ENCODE measurements at regions not wholly inside any gene's neighbourhood (a gene's known extent, or its start where the extent isn't known, plus 50 kb on each side); places are given as distances from the start of the nearest gene placed in this dataset.

DNA sequence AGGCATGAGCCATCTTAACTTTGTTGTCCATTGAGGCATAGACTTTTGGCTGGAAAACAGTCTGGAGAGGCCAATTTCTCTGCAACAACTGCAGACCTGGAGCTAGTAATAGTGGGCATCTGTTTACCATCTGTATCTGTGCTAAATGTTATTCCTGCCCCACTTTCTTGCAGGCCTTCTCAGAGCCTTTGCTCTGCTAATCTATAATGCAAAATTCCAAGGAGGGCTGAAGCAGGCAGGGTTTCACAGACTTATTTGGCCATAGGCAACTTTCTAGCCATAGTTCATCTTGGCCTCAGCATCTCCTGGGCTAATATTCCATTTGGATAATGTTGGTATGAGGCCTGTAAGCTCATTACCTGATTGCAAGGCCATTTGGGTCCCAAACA, 124.5 kb upstream of the CSF3R start:
- no peak overlapping the region for H3K56ac ChIP-seq (replicated peaks; ENCODE audit: insufficient read length, low read depth, low read length)
- DNase-seq (ENCODE audit: low read depth in 1 of 2, low spot score in 2 of 2), result no peak
- no peak overlapping the region for H4K8ac ChIP-seq (ENCODE audit: extremely low read depth, insufficient read depth, low read length)
- H4K20me1 ChIP-seq (replicated peaks in 1 of 2; ENCODE audit: control insufficient read depth in 1 of 2, insufficient read depth in 2 of 2, low read length in 2 of 2), result no peaks in the 10 kb centered on the region
- no peak overlapping the region for H3K27ac ChIP-seq (ENCODE audit: low read depth, low read length)
- H3K23ac ChIP-seq (ENCODE audit: insufficient read length), result no peak overlapping the region
- CTCF ChIA-PET (ENCODE audit: partially characterized antibody), result interaction anchor here (1.2 to 25.9 kb wide), 12 partner anchors 11 to 422 kb away, joined by 3 to 303 read pairs (median 14); no protein-coding TSS in a partner anchor
- no peak overlapping the region for H2BK12ac ChIP-seq (ENCODE audit: low read depth, low read length)
- no peak overlapping the region for H4K91ac ChIP-seq (replicated peaks; ENCODE audit: insufficient read length, low read length)
- H3K27me3 ChIP-seq (replicated peaks in 1 of 4; ENCODE audit: control insufficient read depth in 3 of 4, extremely low read depth in 1 of 4, insufficient read depth in 3 of 4, low read length in 3 of 4), result peaks cover 0 to 2% (median 0%) of the 10 kb centered on the region in 4 experiments; a peak in 1 of 7 replicates
- H3K4me1 ChIP-seq (replicated peaks in 1 of 4; ENCODE audit: control insufficient read depth in 3 of 4, insufficient read depth in 4 of 4, low read length in 3 of 4), result no peaks in the 10 kb centered on the region; a peak in 1 of 7 replicates
- no peak overlapping the region for H2AK5ac ChIP-seq (ENCODE audit: low read depth, low read length)
- H3K18ac ChIP-seq (ENCODE audit: extremely low read depth, low read length), result no peak overlapping the region
- H2BK15ac ChIP-seq (ENCODE audit: low read length), result no peak overlapping the region
- no peak overlapping the region for H3K4me2 ChIP-seq (ENCODE audit: insufficient read depth in 1 of 2, low read depth in 2 of 2, low read length in 2 of 2)
- H2BK20ac ChIP-seq (ENCODE audit: low read length), result no peak overlapping the region
- no peak overlapping the region for H3K9ac ChIP-seq (replicated peaks in 1 of 4; ENCODE audit: extremely low read depth in 1 of 4, low read depth in 3 of 4, low read length in 3 of 4)
- H2AFZ ChIP-seq (ENCODE audit: low read length), result no peak overlapping the region
- no peaks in the 10 kb centered on the region for H3K79me1 ChIP-seq (ENCODE audit: low read depth, low read length)
- no peak for TF ChIP-seq TBP (IDR thresholded peaks at IDR 0.05; ENCODE audit: low read depth, low read length)
- no peak for TF ChIP-seq HDAC2 (IDR thresholded peaks at IDR 0.05; ENCODE audit: borderline replicate concordance in 1 of 2, low read depth in 2 of 2, low read length in 2 of 2)
- no peak for TF ChIP-seq NRF1 (IDR thresholded peaks at IDR 0.05; ENCODE audit: low read depth, low read length)
- TF ChIP-seq CBX5 (IDR thresholded peaks at IDR 0.05; ENCODE audit: low read depth, low read length), result no peak
- no peak for TF ChIP-seq POLR2AphosphoS5 (IDR thresholded peaks at IDR 0.05; ENCODE audit: low read depth, low read length)
- no peak overlapping the region for H4K5ac ChIP-seq (ENCODE audit: insufficient read length, low read depth, low read length)
- no peak overlapping the region for H3K14ac ChIP-seq (ENCODE audit: insufficient read length)
- no peaks in the 10 kb centered on the region for H3K9me3 ChIP-seq (ENCODE audit: insufficient read depth in 2 of 2, low read depth in 1 of 2, low read length in 1 of 2)
- H3K36me3 ChIP-seq (ENCODE audit: control insufficient read depth in 2 of 4, insufficient read depth in 4 of 4, low read length in 3 of 4), result no peaks in the 10 kb centered on the region
- H3K79me2 ChIP-seq (ENCODE audit: control insufficient read depth in 1 of 2, insufficient read depth in 2 of 2, low read length in 2 of 2), result no peaks in the 10 kb centered on the region
- no peak overlapping the region for H3K4ac ChIP-seq (replicated peaks; ENCODE audit: insufficient read length, low read depth, low read length)
- no peak overlapping the region for H2BK120ac ChIP-seq (replicated peaks; ENCODE audit: low read depth, low read length)
- no peak overlapping the region for H2BK5ac ChIP-seq (ENCODE audit: low read depth, low read length)
- POLR2A ChIA-PET (ENCODE audit: partially characterized antibody), result interaction anchor here (0.6 kb wide), 1 partner anchor 879 kb away, joined by 3 read pairs; no protein-coding TSS in a partner anchor
- no peak for FAIRE-seq
- H3K4me3 ChIP-seq (ENCODE audit: extremely low read depth in 1 of 4, insufficient read depth in 2 of 4, low read depth in 3 of 4, low read length in 4 of 4), result no peak overlapping the region
- peaks cover 2% of the 10 kb centered on the region; the same call in 1 of the 2 replicates for H3K23me2 ChIP-seq (ENCODE audit: low read depth, low read length)

Data from H1 (cell line).